ENCODE measurements at regions not wholly inside any gene's neighbourhood (a gene's known extent, or its start where the extent isn't known, plus 50 kb on each side); places are given as distances from the start of the nearest gene placed in this dataset.
A peak's percentile ranks its signal among the peaks of the same experiment; 100 is the strongest.

GRCh38 chr13:47175172-47175866 is 278.5 kb upstream of the HTR2A start:
- DNase-seq (ENCODE audit: low read depth): peak; percentile 80

- DNase-seq (ENCODE audit: low read depth): no peak
These were observed 274.1 kb upstream of the HTR2A start for GRCh38 chr13:47170971-47171370.

GRCh38 chr13:47168618-47169017 is 271.8 kb upstream of the HTR2A start:
- DNase-seq (ENCODE audit: low read depth): no peak

GRCh38 chr13:47168066-47168465 is 271.2 kb upstream of the HTR2A start:
- DNase-seq (ENCODE audit: low read depth): no peak

GRCh38 chr13:47166336-47166735 is 269.5 kb upstream of the HTR2A start:
- no peak for DNase-seq (ENCODE audit: low read depth)

GRCh38 chr13:47159853-47160550 is 263.1 kb upstream of the HTR2A start:
- DNase-seq (ENCODE audit: low read depth): no peak

- no peak for DNase-seq (ENCODE audit: low read depth)
These were observed 261.7 kb upstream of the HTR2A start for GRCh38 chr13:47158593-47158992.

- DNase-seq (ENCODE audit: low read depth): no peak
These were observed 251.7 kb upstream of the HTR2A start for GRCh38 chr13:47148543-47148942.

GRCh38 chr13:47147812-47148119 is 250.9 kb upstream of the HTR2A start:
- no peak for DNase-seq (ENCODE audit: low read depth)

- no peak for DNase-seq (ENCODE audit: low read depth)
These were observed 250.3 kb upstream of the HTR2A start for GRCh38 chr13:47146991-47147811.

- peak; percentile 68 for DNase-seq (ENCODE audit: low read depth)
These were observed 249.3 kb upstream of the HTR2A start for GRCh38 chr13:47146136-47146535.

- DNase-seq (ENCODE audit: low read depth): peak; percentile 15
These were observed 247.9 kb upstream of the HTR2A start for GRCh38 chr13:47144782-47145181.

- no peak for DNase-seq (ENCODE audit: low read depth)
These were observed 245.3 kb upstream of the HTR2A start for GRCh38 chr13:47142105-47142504.

GRCh38 chr13:47139519-47139918 is 242.7 kb upstream of the HTR2A start:
- DNase-seq (ENCODE audit: low read depth): no peak

GRCh38 chr13:47136504-47136941 is 239.7 kb upstream of the HTR2A start:
- DNase-seq (ENCODE audit: low read depth): no peak

- DNase-seq (ENCODE audit: low read depth): no peak
These were observed 239.1 kb upstream of the HTR2A start for GRCh38 chr13:47135800-47136503.

GRCh38 chr13:47134939-47135489 is 238.2 kb upstream of the HTR2A start:
- no peak for DNase-seq (ENCODE audit: low read depth)

- no peak for DNase-seq (ENCODE audit: low read depth)
These were observed 236.2 kb upstream of the HTR2A start for GRCh38 chr13:47133011-47133445.

GRCh38 chr13:47129461-47129860 is 232.6 kb upstream of the HTR2A start:
- no peak for DNase-seq (ENCODE audit: low read depth)

GRCh38 chr13:47126432-47126831 is 229.6 kb upstream of the HTR2A start:
- peak; percentile 28 for DNase-seq (ENCODE audit: low read depth)

GRCh38 chr13:47121092-47121763 is 224.4 kb upstream of the HTR2A start:
- DNase-seq (ENCODE audit: low read depth): peak; percentile 38

Data from M059J (cell line).